Cardiac septum (tissue), 1 donor: ENCODE measurements at regions not wholly inside any gene's neighbourhood (a gene's known extent, or its start where the extent isn't known, plus 50 kb on each side); places are given as distances from the start of the nearest gene placed in this dataset.

ENCODE experiments used
- DNase-seq: peaks from one replicate; pipeline ENCODE4 v3.0.0-alpha.2; 2020; ENCODE audit warnings: low spot score
- intact Hi-C: fragments of 100-400 bp; cut with DNase I; formaldehyde crosslinking; loops from one replicate; pipeline ENCODE4 v1.14.0; 2022
- donor health status: DM: no; HTN: no; CAD: no.

DNA sequence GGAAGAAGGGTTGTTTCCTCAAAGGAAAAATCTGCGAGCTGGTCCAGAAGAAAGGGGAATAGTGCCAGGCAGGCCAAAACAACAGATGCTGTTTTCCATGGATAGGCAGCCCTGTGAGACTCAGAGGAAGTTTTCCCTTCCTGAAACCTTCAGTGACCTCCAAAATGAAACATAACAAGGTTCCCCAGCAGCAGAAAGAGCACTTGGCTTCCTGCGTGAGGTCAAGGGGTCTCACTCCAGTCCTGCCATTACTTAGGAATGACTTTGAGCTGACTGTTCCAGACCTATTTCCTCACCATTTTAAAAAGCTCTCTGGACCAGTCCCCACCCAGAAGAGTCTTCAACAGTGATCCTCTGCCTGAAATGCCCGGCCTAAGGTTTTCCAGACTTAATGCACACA is 104.6 kb upstream of the IPO5 start:
- DNase-seq = no peak
- intact Hi-C loops = no loop called here

DNA sequence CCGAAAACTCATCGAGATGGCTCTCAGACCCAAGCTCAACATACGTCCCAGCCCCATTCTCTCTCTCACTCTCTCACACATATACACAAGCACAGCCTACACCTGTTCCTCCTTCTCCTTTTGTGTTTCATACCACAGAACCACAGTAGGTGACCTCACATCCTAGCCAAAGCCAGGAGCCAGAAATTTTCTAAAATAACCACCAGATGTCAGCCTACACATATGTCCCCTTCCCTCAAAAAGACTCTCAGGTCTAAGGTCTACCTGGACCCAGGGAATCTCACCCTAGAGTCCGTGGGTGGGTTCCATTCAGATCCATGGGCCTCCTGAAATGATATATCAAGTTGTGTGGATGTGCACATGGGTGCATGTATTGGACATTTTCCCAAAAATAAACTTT is 104.2 kb upstream of the IPO5 start:
- intact Hi-C loops = no loop called here
- no peak for DNase-seq

GRCh38 chr13:97851269-97851668 is 102.2 kb upstream of the IPO5 start:
- intact Hi-C loops = no loop called here
- DNase-seq = no peak

DNA sequence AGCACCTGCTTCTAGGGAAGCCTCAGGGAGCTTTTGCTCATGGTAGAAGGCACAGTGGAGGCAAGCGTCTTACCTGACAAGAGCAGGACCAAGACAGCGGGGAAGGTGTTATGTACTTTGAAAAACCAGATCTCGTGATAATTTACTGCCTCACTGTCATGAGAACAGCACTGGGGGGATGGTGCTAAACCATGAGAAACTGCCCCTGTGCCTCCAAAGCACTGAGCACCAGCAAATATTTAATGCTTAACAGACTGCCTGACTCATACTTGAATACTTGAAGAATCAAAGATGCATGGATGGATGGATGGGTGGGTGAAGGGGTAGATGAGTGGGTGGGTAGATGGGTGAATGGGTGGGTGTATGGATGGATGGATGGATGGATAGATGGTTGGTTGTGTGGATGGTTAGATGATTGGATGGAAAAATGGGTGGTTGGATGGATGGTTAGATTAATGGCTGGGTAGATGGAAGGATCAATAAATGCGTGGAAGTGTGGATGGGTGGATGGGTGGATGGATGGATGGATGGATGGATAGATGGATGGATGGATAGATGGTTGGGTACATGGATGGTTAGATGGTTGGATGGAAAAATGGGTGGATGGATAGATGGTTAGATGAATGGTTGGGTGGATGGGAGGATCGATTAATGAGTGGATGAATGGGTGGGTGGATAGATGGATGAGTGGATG is 101.1 kb upstream of the IPO5 start:
- intact Hi-C loops = no loop called here
- no peak for DNase-seq

DNA sequence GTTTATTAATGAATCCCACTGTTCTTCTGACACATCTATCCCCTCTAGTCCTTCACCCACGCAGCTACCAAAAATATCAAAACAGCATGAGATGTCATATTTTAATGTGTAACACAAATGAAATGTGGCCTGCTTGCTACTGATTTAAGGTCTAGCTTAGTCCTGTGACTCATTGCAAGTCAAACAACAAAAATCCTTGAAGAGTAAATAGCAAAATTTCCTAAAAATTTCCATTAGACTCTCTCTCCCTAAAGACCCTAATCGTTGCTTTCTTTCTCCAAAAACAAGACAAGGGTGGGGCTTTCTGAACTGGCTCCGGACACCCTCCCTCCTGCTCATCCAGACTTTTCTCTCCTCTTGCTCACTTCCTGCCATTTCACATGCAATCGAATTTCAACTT is 99.9 kb upstream of the IPO5 start:
- intact Hi-C loops = no loop called here

DNA sequence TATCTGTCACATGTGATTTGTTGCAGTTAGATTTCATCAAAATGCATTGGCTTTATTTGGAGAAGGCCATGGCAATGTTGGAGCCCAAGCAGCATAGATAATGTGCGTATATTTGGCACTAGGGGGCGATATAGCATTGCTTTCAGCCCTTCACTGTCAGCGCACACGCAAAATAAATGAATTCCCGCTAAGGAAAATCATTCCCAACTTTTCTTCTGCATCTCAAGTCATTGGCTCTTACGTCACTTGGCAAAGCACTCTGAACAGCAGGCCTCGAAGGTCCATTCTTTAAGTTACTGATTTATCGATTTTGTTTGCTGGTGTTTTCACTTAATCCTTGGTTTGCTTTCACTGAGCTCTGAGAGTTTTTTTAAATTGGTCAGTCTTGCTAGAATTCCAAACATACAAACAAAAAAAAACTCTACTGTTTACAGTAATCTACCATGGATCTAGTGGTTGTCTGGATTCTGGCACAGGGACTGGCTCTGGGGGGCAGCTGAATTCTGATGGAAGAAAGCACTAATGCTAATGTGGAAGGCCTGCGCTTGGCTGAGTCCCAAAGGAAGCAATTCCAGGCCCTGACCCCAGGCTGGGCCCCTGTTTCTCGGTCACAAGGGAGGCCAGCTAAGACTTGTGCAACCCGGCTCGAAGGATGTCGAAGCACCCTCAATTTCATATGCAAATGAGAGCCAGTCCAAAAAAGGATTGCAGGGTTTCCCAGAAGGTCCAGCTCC is 97.7 kb upstream of the IPO5 start:
- intact Hi-C loops = loop anchor here (2.0 to 5.0 kb wide), 2 partner anchors 55 to 122 kb away; no protein-coding TSS in a partner anchor
- DNase-seq = no peak

More for the DNA sequence above, 99.9 kb upstream of the IPO5 start:
- DNase-seq = no peak

- no peak for DNase-seq
- intact Hi-C loops = loop anchor here (2.0 to 5.0 kb wide), 2 partner anchors 55 to 121 kb away; no protein-coding TSS in a partner anchor
These were observed 97.2 kb upstream of the IPO5 start for GRCh38 chr13:97856304-97856675.

GRCh38 chr13:97858161-97858560 is 95.3 kb upstream of the IPO5 start:
- intact Hi-C loops = loop anchor here (5.0 kb wide), 1 partner anchor 119 kb away; no protein-coding TSS in a partner anchor
- DNase-seq = no peak

DNA sequence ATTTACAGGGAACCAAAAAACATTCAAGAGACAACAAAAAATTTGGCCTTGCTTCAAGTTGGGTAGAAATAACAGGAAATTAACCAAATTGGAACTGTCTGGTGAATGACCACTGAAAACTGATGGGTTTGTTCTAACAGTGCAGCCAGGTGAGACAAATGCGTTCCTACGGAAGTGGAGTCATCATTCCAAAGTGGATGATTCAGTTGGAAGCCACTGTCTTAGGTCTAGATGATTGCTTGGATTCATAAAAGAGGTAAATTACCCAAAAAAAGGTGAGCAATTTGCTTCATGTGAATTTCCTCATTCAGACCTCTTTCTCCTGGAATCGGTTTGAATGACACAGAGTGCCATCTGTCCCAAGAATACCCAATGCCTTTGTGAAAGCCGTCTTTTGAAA is 87.1 kb upstream of the IPO5 start:
- DNase-seq = no peak
- intact Hi-C loops = no loop called here

GRCh38 chr13:97866751-97867150 is 86.7 kb upstream of the IPO5 start:
- no peak for DNase-seq
- intact Hi-C loops = no loop called here

GRCh38 chr13:97873398-97873797 is 80.1 kb upstream of the IPO5 start:
- no peak for DNase-seq
- intact Hi-C loops = no loop called here

GRCh38 chr13:97875218-97875617 is 78.3 kb upstream of the IPO5 start:
- DNase-seq = no peak
- intact Hi-C loops = no loop called here

DNA sequence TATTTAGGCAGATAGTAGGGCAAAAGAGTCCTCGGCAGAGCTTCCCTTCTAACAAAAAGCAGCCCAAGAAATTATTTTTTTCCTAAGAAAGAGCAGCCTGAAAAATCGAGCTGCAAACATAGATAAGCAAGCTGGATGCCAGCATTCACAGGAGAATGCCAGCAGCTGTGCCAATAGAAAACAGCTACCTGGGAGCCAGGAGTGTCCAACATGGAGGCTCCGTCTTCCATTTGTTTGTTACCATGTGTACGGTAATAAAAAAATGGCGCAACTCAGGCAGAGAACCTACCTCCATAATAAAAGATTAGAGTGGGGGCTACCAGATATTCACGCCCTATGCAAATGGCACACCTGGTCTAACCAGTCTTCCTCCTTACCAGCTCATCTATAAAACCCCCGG is 77.6 kb upstream of the IPO5 start:
- intact Hi-C loops = no loop called here
- DNase-seq = no peak

DNA sequence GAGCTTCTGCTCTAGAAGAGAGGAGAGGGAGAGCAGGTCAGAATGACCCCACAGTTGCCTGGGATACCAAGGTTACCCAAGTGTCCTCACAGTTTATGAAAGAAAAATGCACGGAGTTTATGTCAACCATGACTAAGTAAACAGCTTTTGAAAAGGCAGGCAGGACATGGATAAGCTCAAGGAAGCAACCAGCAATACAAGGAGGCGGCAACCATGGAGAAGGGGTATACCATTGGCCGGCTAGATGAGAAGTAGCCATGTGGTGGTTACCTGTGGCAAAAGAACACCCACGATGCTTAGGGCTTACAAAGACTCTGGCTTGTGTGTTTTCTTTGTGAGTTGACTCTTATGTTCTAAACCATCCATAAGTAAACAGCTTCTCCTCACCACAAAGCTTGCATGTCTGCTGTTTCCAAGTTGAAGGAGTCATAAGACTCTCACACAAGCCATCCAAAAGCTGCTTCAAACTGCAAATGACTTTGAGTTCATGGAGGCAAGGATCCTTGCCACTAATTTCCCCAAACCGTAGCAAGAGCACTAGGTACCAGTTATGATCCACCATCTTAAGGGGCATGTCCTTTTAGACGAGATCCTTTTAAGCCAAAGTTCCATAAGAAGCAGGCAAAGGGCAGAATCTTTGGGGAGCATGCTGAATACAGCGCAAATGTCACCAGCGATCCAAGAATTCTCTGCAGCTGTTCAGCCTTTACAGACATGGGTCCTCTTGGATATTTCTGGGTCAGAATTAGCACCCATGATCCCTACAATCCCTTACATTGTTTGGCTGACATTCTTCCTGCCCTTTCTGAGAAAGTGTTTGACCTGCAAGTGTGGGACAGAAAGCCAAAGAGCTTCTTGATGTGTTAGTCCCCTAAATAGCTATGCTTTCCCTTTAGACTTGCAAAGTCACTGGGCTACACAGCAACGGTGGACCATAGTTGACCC is 74.8 kb upstream of the IPO5 start:
- no peak for DNase-seq
- intact Hi-C loops = no loop called here

DNA sequence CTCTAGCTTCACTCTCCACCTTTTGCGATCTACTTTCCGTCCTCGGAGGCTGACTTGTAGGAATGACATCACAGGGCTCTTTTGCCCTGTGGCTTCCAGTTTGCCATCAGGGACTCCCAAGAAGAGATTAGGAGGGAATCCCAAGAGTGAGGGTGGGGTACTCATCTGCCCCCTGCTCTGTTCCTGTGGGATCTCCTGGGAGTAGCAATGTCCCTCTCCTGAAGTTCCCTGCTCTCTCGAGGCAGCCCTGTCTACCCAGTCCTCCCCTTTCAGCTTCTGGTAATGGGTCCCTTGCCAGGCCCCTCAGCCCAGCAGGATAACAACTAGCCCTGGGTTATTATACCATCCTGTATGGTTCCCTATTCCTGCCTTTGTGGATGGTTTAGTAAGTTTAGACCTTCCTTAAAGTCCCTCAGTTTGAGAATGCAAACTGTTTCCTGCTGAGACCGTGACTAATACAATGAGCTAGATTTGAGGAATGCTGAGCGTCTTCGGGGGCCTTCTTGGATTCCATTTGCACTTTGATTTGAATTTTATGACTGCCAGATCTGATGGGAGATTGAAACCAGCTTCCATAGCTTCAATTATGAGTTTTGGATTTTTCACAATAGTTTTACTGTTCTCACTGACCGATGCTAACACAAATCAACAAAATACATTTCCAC is 73.7 kb upstream of the IPO5 start:
- intact Hi-C loops = no loop called here
- no peak for DNase-seq

DNA sequence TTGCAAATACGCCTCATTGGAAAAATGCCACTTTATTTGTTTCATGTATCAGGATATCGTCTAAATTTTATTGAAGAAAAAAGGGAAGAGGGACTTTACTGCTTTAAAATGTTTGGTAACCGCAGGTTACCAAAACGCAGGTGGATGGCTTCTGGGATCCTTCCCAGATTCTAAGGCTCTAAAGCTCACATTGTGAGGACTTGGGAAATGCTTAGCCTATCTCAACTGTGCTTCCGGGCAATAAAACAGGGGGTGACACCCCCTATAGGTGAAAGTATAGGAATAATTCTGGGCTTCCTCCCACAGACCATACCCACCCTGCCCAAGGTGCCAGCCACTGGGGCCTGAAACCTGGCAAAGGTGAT is 73.2 kb upstream of the IPO5 start:
- intact Hi-C loops = no loop called here
- DNase-seq = no peak

DNA sequence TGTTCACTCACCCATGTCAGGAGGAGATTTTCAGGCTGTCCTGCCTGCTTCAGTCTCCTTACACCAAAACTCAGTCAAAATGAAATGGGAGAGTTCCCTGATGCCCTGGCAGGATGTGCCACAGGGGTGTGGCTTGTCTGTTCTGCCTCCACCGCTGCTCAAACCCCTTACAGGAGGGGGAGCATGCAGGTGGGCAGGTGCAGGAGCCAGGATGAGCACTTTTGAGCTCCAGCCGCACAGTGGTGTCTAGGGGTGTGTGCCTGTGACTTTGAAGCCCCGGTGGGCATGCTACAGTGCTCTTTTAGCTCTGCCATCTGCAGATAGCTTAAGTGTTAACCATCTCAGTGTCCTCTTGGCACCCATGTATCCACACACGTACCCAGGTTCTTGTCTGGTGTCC is 71.9 kb upstream of the IPO5 start:
- intact Hi-C loops = no loop called here
- no peak for DNase-seq

DNA sequence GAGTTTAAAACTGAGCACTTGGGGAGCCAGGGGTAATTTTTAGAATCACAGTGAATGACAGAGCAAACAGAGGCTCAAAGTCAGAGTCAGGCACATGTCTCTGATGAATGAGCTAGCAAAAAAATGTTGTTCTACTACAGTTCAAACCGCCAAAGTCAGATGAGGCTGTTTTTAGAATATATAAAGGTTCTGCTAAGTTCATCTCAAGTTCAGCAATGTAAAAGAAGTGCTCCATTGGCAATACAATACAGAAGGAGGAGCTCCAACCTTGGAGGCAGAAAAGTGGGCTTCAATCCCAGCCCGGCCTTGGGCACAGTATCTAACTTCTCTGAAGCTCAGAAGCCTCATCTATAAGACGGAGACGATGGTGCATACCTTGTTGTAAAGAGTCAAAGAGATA is 70.1 kb upstream of the IPO5 start:
- intact Hi-C loops = no loop called here

GRCh38 chr13:97884707-97885468 is 68.6 kb upstream of the IPO5 start:
- no peak for DNase-seq

More for the DNA sequence above, 70.1 kb upstream of the IPO5 start:
- DNase-seq = no peak

More at GRCh38 chr13:97884707-97885468, 68.6 kb upstream of the IPO5 start:
- intact Hi-C loops = no loop called here
